Activated T-cell treated with anti-CD3 and anti-CD28 coated beads, Interleukin-2, amount 50 U/mL, for 4 hours (primary cell): ENCODE measurements at regions not wholly inside any gene's neighbourhood (a gene's known extent, or its start where the extent isn't known, plus 50 kb on each side); places are given as distances from the start of the nearest gene placed in this dataset.

Experiments
- ATAC-seq, 2 donors: fragments of 200-7000 bp; cut with Tn5 transposase; one replicate each; pipeline ENCODE4 v1.10.0; 2021
- DNase-seq: peaks from one replicate; pipeline ENCODE4 v3.0.0-alpha.2; 2020
- H3K27me3 Mint-ChIP-seq: one replicate; pipeline ENCODE4 v1.8.0; 2021; ENCODE audit warnings: low read depth, mixed read lengths
- H3K36me3 Mint-ChIP-seq: one replicate; pipeline ENCODE4 v1.8.0; 2022; ENCODE audit warnings: mixed read lengths; ENCODE audit not compliant: insufficient read depth
- H3K4me1 Mint-ChIP-seq: one replicate; pipeline ENCODE4 v1.8.0; 2021; ENCODE audit warnings: low read depth, mixed read lengths
- H3K4me3 Mint-ChIP-seq: one replicate; pipeline ENCODE4 v1.8.0; 2021; ENCODE audit warnings: mild to moderate bottlenecking, moderate library complexity, mixed read lengths
- H3K9me3 Mint-ChIP-seq: one replicate; pipeline ENCODE4 v1.8.0; 2021; ENCODE audit warnings: mixed read lengths

DNA sequence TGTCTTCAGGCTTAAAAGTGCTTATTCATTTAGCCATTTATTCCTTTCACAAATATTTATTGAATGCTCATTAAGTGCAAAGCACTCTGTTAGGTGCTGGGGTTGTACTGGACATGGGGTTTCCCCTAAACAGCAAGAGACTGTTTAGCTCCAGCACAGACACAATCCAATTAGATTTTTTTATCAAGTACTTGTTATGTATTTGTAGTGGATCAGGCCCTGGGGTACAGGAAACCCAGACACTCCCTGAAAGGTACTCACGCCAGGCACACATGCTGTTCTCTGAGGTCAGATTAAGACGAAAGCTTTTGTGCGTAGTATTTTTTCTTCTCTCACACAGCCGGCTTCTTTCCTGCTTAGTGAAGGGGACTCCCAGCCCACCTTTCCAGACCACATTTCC, 218.1 kb upstream of the PLET1 start:
- Mint-ChIP-seq H3K4me3 (no peak overlapping the region), H3K9me3 (no peaks in the 10 kb centered on the region), H3K27me3 (no peaks in the 10 kb centered on the region), H3K36me3 (no peaks in the 10 kb centered on the region), H3K4me1 (no peaks in the 10 kb centered on the region)
- ATAC-seq (no peak), DNase-seq (no peak)

- no peak overlapping the region for H3K4me3 Mint-ChIP-seq
- no peaks in the 10 kb centered on the region for H3K36me3 Mint-ChIP-seq
- no peaks in the 10 kb centered on the region for H3K9me3 Mint-ChIP-seq
- ATAC-seq (no peak), DNase-seq (no peak)
- no peaks in the 10 kb centered on the region for H3K4me1 Mint-ChIP-seq
- H3K27me3 Mint-ChIP-seq = no peaks in the 10 kb centered on the region
These were observed 220.8 kb upstream of the PLET1 start for GRCh38 chr11:112481431-112481830.

GRCh38 chr11:112481893-112482292, 221.2 kb upstream of the PLET1 start:
- DNase-seq (no peak), ATAC-seq (no peak)
- Mint-ChIP-seq H3K36me3 (no peaks in the 10 kb centered on the region), H3K27me3 (peaks cover 2% of the 10 kb centered on the region), H3K9me3 (no peaks in the 10 kb centered on the region), H3K4me3 (no peak overlapping the region), H3K4me1 (no peaks in the 10 kb centered on the region)

GRCh38 chr11:112485280-112485679, 224.6 kb upstream of the PLET1 start:
- no peak overlapping the region for H3K4me3 Mint-ChIP-seq
- no peaks in the 10 kb centered on the region for H3K9me3 Mint-ChIP-seq
- H3K36me3 Mint-ChIP-seq = no peaks in the 10 kb centered on the region
- peaks cover 9% of the 10 kb centered on the region for H3K27me3 Mint-ChIP-seq
- no peak for DNase-seq
- no peak for ATAC-seq
- no peaks in the 10 kb centered on the region for H3K4me1 Mint-ChIP-seq

- H3K4me3 Mint-ChIP-seq = no peak overlapping the region
- H3K4me1 Mint-ChIP-seq = no peaks in the 10 kb centered on the region
- no peaks in the 10 kb centered on the region for H3K36me3 Mint-ChIP-seq
- H3K27me3 Mint-ChIP-seq = peaks cover 5% of the 10 kb centered on the region
- DNase-seq (no peak), ATAC-seq (no peak)
- no peaks in the 10 kb centered on the region for H3K9me3 Mint-ChIP-seq
These were observed 237.2 kb upstream of the PLET1 start for GRCh38 chr11:112497826-112498225.

DNA sequence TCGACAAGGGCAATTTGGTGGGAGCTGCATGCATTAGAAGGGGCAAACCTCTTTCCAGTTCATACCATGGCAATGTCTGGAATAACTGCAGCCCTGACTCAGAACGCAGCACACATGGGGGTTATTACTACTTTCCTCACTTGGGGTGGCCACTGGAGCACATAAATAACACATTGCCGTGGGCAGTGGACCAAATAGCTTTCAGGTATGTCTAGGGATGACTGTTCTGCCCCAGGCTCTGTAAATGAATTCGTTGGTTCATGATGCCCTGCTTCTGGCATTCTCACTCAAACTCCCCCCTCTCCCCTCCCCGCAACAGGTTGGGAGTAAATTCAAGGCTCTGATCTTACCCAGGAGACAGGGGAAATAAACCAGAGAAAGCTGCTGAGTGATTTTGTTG, 238.0 kb upstream of the PLET1 start:
- H3K4me3 Mint-ChIP-seq = no peak overlapping the region
- H3K9me3 Mint-ChIP-seq = no peaks in the 10 kb centered on the region
- peaks cover 5% of the 10 kb centered on the region for H3K27me3 Mint-ChIP-seq
- DNase-seq (no peak), ATAC-seq (no peak)
- H3K4me1 Mint-ChIP-seq = no peaks in the 10 kb centered on the region
- H3K36me3 Mint-ChIP-seq = no peaks in the 10 kb centered on the region

DNA sequence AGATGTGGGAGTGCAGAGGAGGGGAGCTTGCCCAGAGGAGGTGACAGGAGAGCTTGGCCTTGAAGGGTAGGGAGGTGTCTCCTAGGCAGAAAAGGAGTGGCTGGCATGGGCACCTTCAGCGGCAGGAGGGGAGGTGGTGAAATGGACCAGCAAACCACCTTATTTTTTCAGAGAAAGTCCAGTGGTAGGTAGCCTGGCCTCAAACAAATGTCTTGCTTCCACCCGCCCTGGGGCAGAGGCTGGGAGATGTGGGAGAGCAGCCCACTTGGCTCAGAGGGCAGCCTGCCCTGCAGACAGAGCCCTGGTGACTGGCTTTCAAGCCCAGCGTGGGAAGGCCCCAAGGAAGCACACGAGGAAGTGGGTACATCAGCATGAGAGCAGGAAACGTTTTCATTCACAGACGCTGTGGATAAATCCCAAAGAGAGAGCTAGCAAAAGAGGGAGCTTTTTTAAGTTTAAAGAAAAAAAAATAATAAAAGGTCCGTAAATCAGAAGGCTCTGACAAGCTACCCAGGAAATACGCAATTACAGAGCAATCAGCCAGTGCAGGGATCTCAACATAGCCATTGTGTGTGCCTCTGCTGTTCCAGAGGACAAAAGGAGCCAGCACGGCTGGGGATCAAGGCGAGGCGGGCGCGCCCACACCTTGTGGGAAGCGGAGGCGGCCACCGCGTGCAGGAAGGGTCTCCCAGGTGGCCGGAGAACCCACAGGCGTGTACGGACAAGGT, 238.7 kb upstream of the PLET1 start:
- no peaks in the 10 kb centered on the region for H3K4me1 Mint-ChIP-seq

GRCh38 chr11:112499881-112500204, 239.2 kb upstream of the PLET1 start:
- H3K9me3 Mint-ChIP-seq = no peaks in the 10 kb centered on the region
- H3K4me3 Mint-ChIP-seq = no peak overlapping the region
- ATAC-seq (no peak), DNase-seq (no peak)
- H3K4me1 Mint-ChIP-seq = no peaks in the 10 kb centered on the region
- H3K36me3 Mint-ChIP-seq = no peaks in the 10 kb centered on the region
- peaks cover 5% of the 10 kb centered on the region for H3K27me3 Mint-ChIP-seq

More for the DNA sequence above, 238.7 kb upstream of the PLET1 start:
- peaks cover 5% of the 10 kb centered on the region for H3K27me3 Mint-ChIP-seq
- no peak for ATAC-seq
- no peaks in the 10 kb centered on the region for H3K9me3 Mint-ChIP-seq
- H3K4me3 Mint-ChIP-seq = no peak overlapping the region
- no peak for DNase-seq
- H3K36me3 Mint-ChIP-seq = no peaks in the 10 kb centered on the region

- Mint-ChIP-seq H3K27me3 (peaks cover 12% of the 10 kb centered on the region), H3K36me3 (no peaks in the 10 kb centered on the region), H3K4me1 (no peaks in the 10 kb centered on the region), H3K9me3 (no peaks in the 10 kb centered on the region), H3K4me3 (no peak overlapping the region)
- ATAC-seq (no peak), DNase-seq (no peak)
These were observed 242.8 kb upstream of the PLET1 start for GRCh38 chr11:112503410-112503809.

- no peaks in the 10 kb centered on the region for H3K9me3 Mint-ChIP-seq
- H3K4me1 Mint-ChIP-seq = no peaks in the 10 kb centered on the region
- peaks cover 14% of the 10 kb centered on the region for H3K27me3 Mint-ChIP-seq
- no peaks in the 10 kb centered on the region for H3K36me3 Mint-ChIP-seq
- ATAC-seq (no peak), DNase-seq (no peak)
- H3K4me3 Mint-ChIP-seq = no peak overlapping the region
These were observed 243.4 kb upstream of the PLET1 start for GRCh38 chr11:112504056-112504455.

DNA sequence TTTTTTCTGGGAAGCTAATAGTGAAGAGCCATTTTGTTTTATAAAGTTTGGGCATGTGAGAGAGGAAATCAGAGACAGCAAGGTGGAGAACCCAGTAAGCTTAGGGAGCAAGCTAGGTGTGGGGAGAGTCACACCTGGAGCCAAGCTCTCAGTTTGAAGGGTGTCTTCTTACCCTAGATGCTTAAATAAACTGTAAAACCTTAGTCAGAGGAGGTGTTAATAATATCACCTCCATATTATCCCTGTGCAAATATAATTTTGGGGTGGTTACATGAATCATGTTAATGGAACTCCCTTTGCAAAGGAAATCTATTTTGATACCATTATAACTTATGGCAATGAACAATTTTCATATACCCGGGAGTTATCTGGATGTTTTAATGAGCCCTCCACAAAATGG, 246.2 kb upstream of the PLET1 start:
- H3K4me1 Mint-ChIP-seq = no peaks in the 10 kb centered on the region
- H3K9me3 Mint-ChIP-seq = no peaks in the 10 kb centered on the region
- no peaks in the 10 kb centered on the region for H3K36me3 Mint-ChIP-seq
- ATAC-seq (no peak), DNase-seq (no peak)
- H3K27me3 Mint-ChIP-seq = peaks cover 9% of the 10 kb centered on the region
- no peak overlapping the region for H3K4me3 Mint-ChIP-seq

GRCh38 chr11:112507281-112507680, 246.6 kb upstream of the PLET1 start:
- Mint-ChIP-seq H3K27me3 (peaks cover 9% of the 10 kb centered on the region), H3K4me1 (no peaks in the 10 kb centered on the region), H3K4me3 (no peak overlapping the region), H3K36me3 (no peaks in the 10 kb centered on the region), H3K9me3 (no peaks in the 10 kb centered on the region)
- DNase-seq = no peak
- no peak for ATAC-seq

DNA sequence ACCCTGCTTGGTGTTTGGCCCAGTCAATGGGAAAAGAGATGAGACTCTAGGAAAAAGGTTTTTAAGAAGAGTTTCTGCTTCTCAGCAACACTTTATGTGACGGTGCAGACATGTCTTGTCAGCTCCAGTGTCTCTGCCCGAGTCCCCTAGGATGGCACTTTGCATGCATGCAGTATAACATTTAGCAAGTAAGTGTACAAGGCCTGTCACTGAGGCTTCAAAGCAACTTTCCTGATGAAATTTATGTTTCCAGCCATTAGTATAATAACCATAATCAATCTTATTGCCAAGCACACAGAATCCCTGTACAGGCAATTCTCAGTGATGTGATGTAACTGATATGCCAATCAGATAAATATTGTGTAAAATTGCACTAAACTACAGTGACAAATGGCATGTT, 248.1 kb upstream of the PLET1 start:
- Mint-ChIP-seq H3K4me1 (no peaks in the 10 kb centered on the region), H3K27me3 (peaks cover 13% of the 10 kb centered on the region), H3K9me3 (no peaks in the 10 kb centered on the region), H3K36me3 (no peaks in the 10 kb centered on the region), H3K4me3 (no peak overlapping the region)
- DNase-seq (no peak), ATAC-seq (no peak)

- Mint-ChIP-seq H3K27me3 (peaks cover 13% of the 10 kb centered on the region), H3K9me3 (no peaks in the 10 kb centered on the region), H3K4me3 (no peak overlapping the region), H3K4me1 (no peaks in the 10 kb centered on the region), H3K36me3 (no peaks in the 10 kb centered on the region)
- no peak for ATAC-seq
- DNase-seq = no peak
These were observed 248.6 kb upstream of the PLET1 start for GRCh38 chr11:112509300-112509699.

DNA sequence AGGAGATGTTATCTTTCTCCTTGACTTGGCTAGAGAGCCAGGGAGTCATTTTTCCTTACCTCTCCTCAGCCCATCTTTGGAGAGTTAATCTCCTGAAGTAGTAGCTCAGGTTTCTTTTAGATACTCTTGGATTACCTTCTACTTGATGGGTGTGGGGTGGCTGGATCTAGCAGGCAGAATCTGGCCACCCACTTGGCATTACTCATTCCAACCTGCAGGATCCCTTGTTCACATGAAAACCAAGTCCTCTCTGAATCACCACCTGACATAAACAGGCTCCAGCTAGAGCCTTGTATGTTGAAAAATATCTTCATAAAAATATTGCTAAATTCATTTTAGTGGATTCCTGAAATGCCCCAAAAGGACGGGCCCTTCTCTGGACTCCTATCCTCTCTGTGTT, 250.6 kb upstream of the PLET1 start:
- no peak overlapping the region for H3K4me3 Mint-ChIP-seq
- ATAC-seq (no peak), DNase-seq (no peak)
- H3K27me3 Mint-ChIP-seq = peaks cover 13% of the 10 kb centered on the region
- H3K4me1 Mint-ChIP-seq = peaks cover 1% of the 10 kb centered on the region
- no peaks in the 10 kb centered on the region for H3K9me3 Mint-ChIP-seq
- no peaks in the 10 kb centered on the region for H3K36me3 Mint-ChIP-seq

DNA sequence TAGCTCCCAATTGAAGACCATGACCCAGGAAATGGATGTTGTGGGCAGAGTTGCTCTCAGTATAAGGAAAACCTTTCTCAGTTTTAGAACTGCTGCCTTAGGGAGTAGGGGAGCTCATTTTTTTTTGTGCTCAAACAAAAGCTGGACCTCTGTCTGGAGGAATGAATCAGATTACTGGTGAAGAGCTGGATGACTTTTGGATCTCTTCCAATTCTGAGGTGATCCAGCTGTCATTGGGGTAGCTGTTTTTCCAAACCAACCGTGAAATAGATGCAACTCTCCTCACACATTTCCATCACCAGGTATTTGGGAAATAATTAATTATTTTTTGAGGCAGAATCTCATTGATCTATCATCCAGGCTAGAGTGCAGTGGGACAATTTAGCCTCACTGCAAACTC, 251.3 kb upstream of the PLET1 start:
- ATAC-seq = no peak
- DNase-seq = no peak

More for the DNA sequence above, 251.3 kb upstream of the PLET1 start:
- H3K9me3 Mint-ChIP-seq = no peaks in the 10 kb centered on the region
- H3K4me3 Mint-ChIP-seq = no peak overlapping the region
- no peaks in the 10 kb centered on the region for H3K36me3 Mint-ChIP-seq
- H3K27me3 Mint-ChIP-seq = peaks cover 13% of the 10 kb centered on the region
- H3K4me1 Mint-ChIP-seq = peaks cover 5% of the 10 kb centered on the region
